H1 (cell line): ENCODE measurements at regions not wholly inside any gene's neighbourhood (a gene's known extent, or its start where the extent isn't known, plus 50 kb on each side); places are given as distances from the start of the nearest gene placed in this dataset.

ENCODE experiments used
- CTCF ChIA-PET: fragments of 300-600 bp; sonication (Branson Sonifier 250); formaldehyde crosslinking; loops from one replicate; lab custom pipeline; 2021; ENCODE audit not compliant: partially characterized antibody; lab: Charles Lee
- POLR2A ChIA-PET: fragments of 300-600 bp; sonication (Branson Sonifier 250); formaldehyde crosslinking; loops from one replicate; lab custom pipeline; 2021; ENCODE audit warnings: inconsistent platforms; ENCODE audit not compliant: partially characterized antibody; lab: Charles Lee
- DNase-seq, 2 experiments: peaks; one replicate each; pipeline versions ENCODE4 v3.0.0 to v3.0.0-alpha.2; 2010 to 2022; ENCODE audit warnings: low spot score in 2 of 2, low read depth in 1 of 2, mixed read lengths in 1 of 2
- FAIRE-seq: peaks from 2 replicates; lab custom pipeline; 2011; peaks lifted over from hg19 to GRCh38; lab: Jason Lieb, UNC
- H2AFZ ChIP-seq: 2 replicates; pipeline ENCODE4 v1.8.1; 2012; ENCODE audit warnings: low read length, inconsistent platforms
- H2AK5ac ChIP-seq: 2 replicates; pipeline ENCODE4 v1.6.1; 2013; ENCODE audit warnings: low read depth, low read length
- H2BK120ac ChIP-seq: replicated peaks from 2 replicates; pipeline ENCODE3; 2013; ENCODE audit warnings: low read depth, low read length, inconsistent platforms
- H2BK12ac ChIP-seq: 2 replicates; pipeline ENCODE4 v1.6.1; 2013; ENCODE audit warnings: low read depth, low read length
- H2BK15ac ChIP-seq: 2 replicates; pipeline ENCODE4 v1.6.1; 2013; ENCODE audit warnings: low read length
- H2BK20ac ChIP-seq: 2 replicates; pipeline ENCODE4 v1.6.1; 2013; ENCODE audit warnings: low read length
- H2BK5ac ChIP-seq: 2 replicates; pipeline ENCODE4 v1.6.1; 2013; ENCODE audit warnings: low read depth, low read length
- H3K14ac ChIP-seq: 2 replicates; pipeline ENCODE4 v1.6.1; 2013; ENCODE audit warnings: inconsistent platforms; ENCODE audit not compliant: insufficient read length
- H3K18ac ChIP-seq: 2 replicates; pipeline ENCODE4 v1.6.1; 2013; ENCODE audit warnings: low read length; ENCODE audit errors: extremely low read depth
- H3K23ac ChIP-seq: 2 replicates; pipeline ENCODE4 v1.6.1; 2013; ENCODE audit warnings: inconsistent platforms; ENCODE audit not compliant: insufficient read length
- H3K23me2 ChIP-seq: 2 replicates; pipeline ENCODE4 v1.6.1; 2013; ENCODE audit warnings: low read depth, low read length
- H3K27ac ChIP-seq: 2 replicates; pipeline ENCODE4 v1.6.1; 2011; ENCODE audit warnings: low read depth, low read length, inconsistent platforms
- H3K27me3 ChIP-seq, 4 experiments: replicated peaks in 1 of 4; 1 replicate in 1 of 4; 2 replicates in 3 of 4; pipeline versions ENCODE4 v1.6.1 to v1.8.1; 2011 to 2013; ENCODE audit warnings: low read length in 3 of 4, mild to moderate bottlenecking in 3 of 4, inconsistent platforms in 2 of 4, mixed read lengths in 2 of 4, moderate library complexity in 1 of 4; ENCODE audit not compliant: control insufficient read depth in 3 of 4, insufficient read depth in 3 of 4; ENCODE audit errors: extremely low read depth in 1 of 4
- H3K36me3 ChIP-seq, 4 experiments: 2 replicates each; pipeline versions ENCODE4 v1.6.1 to v1.8.1; 2011 to 2013; ENCODE audit warnings: mild to moderate bottlenecking in 4 of 4, low read length in 3 of 4, moderate library complexity in 2 of 4, control low read depth in 1 of 4, inconsistent platforms in 1 of 4; ENCODE audit not compliant: insufficient read depth in 4 of 4, control insufficient read depth in 2 of 4
- H3K4ac ChIP-seq: replicated peaks from 2 replicates; pipeline ENCODE3; 2013; ENCODE audit warnings: low read length, low read depth, mixed read lengths, inconsistent platforms; ENCODE audit not compliant: insufficient read length
- H3K4me1 ChIP-seq, 4 experiments: replicated peaks in 1 of 4; 1 replicate in 1 of 4; 2 replicates in 3 of 4; pipeline versions ENCODE4 v1.6.1 to v1.8.1; 2011 to 2013; ENCODE audit warnings: low read length in 3 of 4, inconsistent platforms in 2 of 4, mixed read lengths in 1 of 4; ENCODE audit not compliant: insufficient read depth in 4 of 4, control insufficient read depth in 3 of 4
- H3K4me2 ChIP-seq, 2 experiments: 2 replicates each; pipeline versions ENCODE4 v1.6.1 to v1.8.1; 2011 to 2013; ENCODE audit warnings: low read depth in 2 of 2, low read length in 2 of 2, control low read depth in 1 of 2, inconsistent platforms in 1 of 2, mild to moderate bottlenecking in 1 of 2; ENCODE audit not compliant: insufficient read depth in 1 of 2
- H3K4me3 ChIP-seq, 4 experiments: fragments of 200-600, 300-600 bp in 1 of 4; sonication (generic), shearing (Covaris generic), sonication (Bioruptor Twin) in 1 of 4; 2 replicates each; pipeline versions ENCODE4 v1.5.1 to v1.8.1; 2011 to 2016; ENCODE audit warnings: low read length in 4 of 4, low read depth in 3 of 4, control low read depth in 2 of 4, inconsistent platforms in 2 of 4, mild to moderate bottlenecking in 2 of 4, mixed read lengths in 1 of 4, moderate library complexity in 1 of 4; ENCODE audit not compliant: insufficient read depth in 2 of 4; ENCODE audit errors: extremely low read depth in 1 of 4
- H3K56ac ChIP-seq: replicated peaks from 2 replicates; pipeline ENCODE3; 2013; ENCODE audit warnings: low read depth, mild to moderate bottlenecking, mixed read lengths, low read length, inconsistent platforms; ENCODE audit not compliant: insufficient read length
- H3K79me1 ChIP-seq: 2 replicates; pipeline ENCODE4 v1.6.1; 2013; ENCODE audit warnings: low read depth, low read length, control low read depth
- H3K79me2 ChIP-seq, 2 experiments: 2 replicates each; pipeline versions ENCODE4 v1.6.1 to v1.8.1; 2012 to 2013; ENCODE audit warnings: low read length in 2 of 2, mild to moderate bottlenecking in 2 of 2, inconsistent platforms in 1 of 2; ENCODE audit not compliant: insufficient read depth in 2 of 2, control insufficient read depth in 1 of 2
- H3K9ac ChIP-seq, 4 experiments: replicated peaks in 1 of 4; 1 replicate in 1 of 4; 2 replicates in 3 of 4; pipeline versions ENCODE4 v1.6.1 to v1.8.1; 2011 to 2013; ENCODE audit warnings: low read depth in 3 of 4, low read length in 3 of 4, control low read depth in 2 of 4, mild to moderate bottlenecking in 2 of 4, moderate library complexity in 2 of 4, inconsistent platforms in 1 of 4; ENCODE audit errors: extremely low read depth in 1 of 4
- H3K9me3 ChIP-seq, 2 experiments: 2 replicates each; pipeline versions ENCODE4 v1.6.1 to v1.8.1; 2012 to 2013; ENCODE audit warnings: mild to moderate bottlenecking in 2 of 2, moderate library complexity in 2 of 2, control low read depth in 1 of 2, inconsistent platforms in 1 of 2, low read depth in 1 of 2, low read length in 1 of 2, mixed read lengths in 1 of 2; ENCODE audit not compliant: insufficient read depth in 2 of 2
- H4K20me1 ChIP-seq, 2 experiments: replicated peaks in 1 of 2; 2 replicates each; pipeline versions ENCODE3 to v1.8.1; 2011 to 2013; ENCODE audit warnings: inconsistent platforms in 2 of 2, low read length in 2 of 2, mild to moderate bottlenecking in 1 of 2; ENCODE audit not compliant: insufficient read depth in 2 of 2, control insufficient read depth in 1 of 2
- H4K5ac ChIP-seq: 2 replicates; pipeline ENCODE4 v1.6.1; 2013; ENCODE audit warnings: low read length, low read depth, mixed read lengths, inconsistent platforms; ENCODE audit not compliant: insufficient read length
- H4K8ac ChIP-seq: 2 replicates; pipeline ENCODE4 v1.8.0; 2013; ENCODE audit warnings: mild to moderate bottlenecking, moderate library complexity, low read length, inconsistent platforms; ENCODE audit not compliant: insufficient read depth; ENCODE audit errors: extremely low read depth
- H4K91ac ChIP-seq: replicated peaks from 2 replicates; pipeline ENCODE3; 2013; ENCODE audit warnings: low read length, mixed read lengths, inconsistent platforms; ENCODE audit not compliant: insufficient read length
- ASH2L ChIP-seq: fragments of 200-600, 300-600 bp; sonication (generic); IDR thresholded peaks from one replicate; pipeline ENCODE4 v1.7.1; 2017; ENCODE audit warnings: low read length
- CBX5 ChIP-seq: fragments of 300-800, 300-1000 bp; sonication (generic); IDR thresholded peaks from 2 replicates; pipeline ENCODE4 v1.7.1; 2016; ENCODE audit warnings: antibody characterized with exemption, low read length, low read depth
- CBX8 ChIP-seq: fragments of 300-800, 300-1000 bp; sonication (generic); IDR thresholded peaks from 2 replicates; pipeline ENCODE4 v1.7.1; 2016; ENCODE audit warnings: low read depth, low read length, borderline replicate concordance
- CHD1 ChIP-seq: IDR thresholded peaks from 2 replicates; pipeline ENCODE4 v1.6.1; 2012; ENCODE audit warnings: low read depth, low read length, improper control_type of control experiment
- CHD2 ChIP-seq: IDR thresholded peaks from 2 replicates; pipeline ENCODE4 v1.6.1; 2012; ENCODE audit warnings: low read length, improper control_type of control experiment
- EZH2 ChIP-seq: fragments of 200-600 bp; sonication (generic); IDR thresholded peaks from 2 replicates; pipeline ENCODE4 v1.7.1; 2012; ENCODE audit warnings: low read depth, mild to moderate bottlenecking, moderate library complexity, low read length, inconsistent platforms; ENCODE audit not compliant: severe bottlenecking
- JUND ChIP-seq: IDR thresholded peaks from 2 replicates; pipeline ENCODE4 v1.6.1; 2011; ENCODE audit warnings: mild to moderate bottlenecking, improper control_type of control experiment, low read length
- POLR2AphosphoS5 ChIP-seq: IDR thresholded peaks from 2 replicates; pipeline ENCODE4 v1.6.1; 2011; ENCODE audit warnings: low read depth, low read length
- RAD21 ChIP-seq, 2 experiments: IDR thresholded peaks in 1 of 2; conservative IDR thresholded peaks in 1 of 2; 2 replicates each; pipeline ENCODE4 v1.6.1; 2011; ENCODE audit warnings: low read depth in 2 of 2, low read length in 2 of 2, improper control_type of control experiment in 1 of 2, inconsistent platforms in 1 of 2, mild to moderate bottlenecking in 1 of 2, moderate library complexity in 1 of 2
- SIX5 ChIP-seq: IDR thresholded peaks from 2 replicates; pipeline ENCODE4 v1.6.1; 2011; ENCODE audit warnings: mild to moderate bottlenecking, low read depth, low read length
- SP2 ChIP-seq: IDR thresholded peaks from 2 replicates; pipeline ENCODE4 v1.6.1; 2012; ENCODE audit warnings: mild to moderate bottlenecking, low read length, inconsistent platforms
- SP4 ChIP-seq: IDR thresholded peaks from 2 replicates; pipeline ENCODE4 v1.6.1; 2012; ENCODE audit warnings: low read length, inconsistent platforms
- WGBS, 2 experiments: shearing (Covaris generic) in 1 of 2; methylation state at CpG; one replicate each; pipeline versions ENCODE4 v1.1.6 to v1.1.7; 2013 to 2015; ENCODE audit warnings: low lambda C conversion rate in 2 of 2, mixed read lengths in 2 of 2, inconsistent platforms in 1 of 2, low coverage in 1 of 2, missing lambda C conversion rate in 1 of 2; ENCODE audit not compliant: insufficient replicate concordance in 2 of 2, insufficient coverage in 1 of 2, insufficient read length in 1 of 2; ENCODE audit errors: extremely low coverage in 1 of 2, missing lambda C conversion rate in 1 of 2; 5-methylcytosine and 5-hydroxymethylcytosine counted together
- TF ChIP-seq, protein P1 (sequence below): IDR thresholded peaks from 2 replicates; pipeline ENCODE4 v1.6.1; 2011; ENCODE audit warnings: low read length, improper control_type of control experiment
- TF ChIP-seq, protein P2 (sequence below): IDR thresholded peaks from 2 replicates; pipeline ENCODE4 v1.6.1; 2011; ENCODE audit warnings: low read depth, mild to moderate bottlenecking, low read length; ENCODE audit not compliant: insufficient read depth

DNA sequence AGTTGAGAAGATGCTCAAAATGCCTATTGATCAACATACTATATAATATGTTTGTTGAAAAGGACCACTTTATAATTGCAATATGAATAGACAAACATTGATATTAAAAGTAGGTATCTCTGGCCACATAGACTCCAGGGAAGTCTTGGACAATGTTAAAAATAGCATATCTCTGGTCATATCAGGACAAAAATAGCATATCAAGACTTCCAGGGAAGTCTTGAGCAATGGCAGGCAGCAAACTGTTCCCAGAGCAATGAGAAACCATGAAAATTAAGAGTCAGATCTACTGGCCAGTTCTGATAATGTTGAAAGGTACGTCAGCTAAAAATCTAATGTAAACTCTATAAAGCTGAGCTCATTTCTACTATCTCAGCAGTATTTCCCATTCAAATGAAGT, 1130.3 kb upstream of the CITED2 start:
- H2BK120ac ChIP-seq = no peak overlapping the region
- DNase-seq = no peak
- H4K5ac ChIP-seq = no peak overlapping the region
- H4K91ac ChIP-seq = no peak overlapping the region
- no peak for FAIRE-seq
- CTCF ChIA-PET = no interaction called here
- H3K79me1 ChIP-seq = no peaks in the 10 kb centered on the region
- H3K18ac ChIP-seq = no peak overlapping the region
- H2BK5ac ChIP-seq = no peak overlapping the region
- no peaks in the 10 kb centered on the region for H3K79me2 ChIP-seq
- H2BK12ac ChIP-seq = no peak overlapping the region
- H3K27me3 ChIP-seq = no peaks in the 10 kb centered on the region
- H3K9ac ChIP-seq = no peak overlapping the region
- H3K9me3 ChIP-seq = no peaks in the 10 kb centered on the region
- no peaks in the 10 kb centered on the region for H4K20me1 ChIP-seq
- H3K27ac ChIP-seq = no peak overlapping the region
- H4K8ac ChIP-seq = no peak overlapping the region
- H3K56ac ChIP-seq = no peak overlapping the region
- no peak overlapping the region for H2AK5ac ChIP-seq
- no peak overlapping the region for H3K14ac ChIP-seq
- no peak overlapping the region for H2BK15ac ChIP-seq
- no peaks in the 10 kb centered on the region for H3K4me1 ChIP-seq
- no peaks in the 10 kb centered on the region; a peak in 1 of 8 replicates for H3K36me3 ChIP-seq
- POLR2A ChIA-PET = no interaction called here
- no peaks in the 10 kb centered on the region for H3K23me2 ChIP-seq
- H3K23ac ChIP-seq = no peak overlapping the region
- no peak overlapping the region for H2BK20ac ChIP-seq
- no peak overlapping the region for H2AFZ ChIP-seq
- H3K4me2 ChIP-seq = no peak overlapping the region
- 100% methylated on average over 1 of the region's 1 CpG; no CpG with 5 or more reads in 1 of the 2 experiments for WGBS, 2 experiments
- H3K4ac ChIP-seq = no peak overlapping the region
- no peak overlapping the region for H3K4me3 ChIP-seq
- TF ChIP-seq EZH2 = no peak
- no peak for TF ChIP-seq ASH2L
- TF ChIP-seq, protein P1, sequence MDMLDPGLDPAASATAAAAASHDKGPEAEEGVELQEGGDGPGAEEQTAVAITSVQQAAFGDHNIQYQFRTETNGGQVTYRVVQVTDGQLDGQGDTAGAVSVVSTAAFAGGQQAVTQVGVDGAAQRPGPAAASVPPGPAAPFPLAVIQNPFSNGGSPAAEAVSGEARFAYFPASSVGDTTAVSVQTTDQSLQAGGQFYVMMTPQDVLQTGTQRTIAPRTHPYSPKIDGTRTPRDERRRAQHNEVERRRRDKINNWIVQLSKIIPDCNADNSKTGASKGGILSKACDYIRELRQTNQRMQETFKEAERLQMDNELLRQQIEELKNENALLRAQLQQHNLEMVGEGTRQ = no peak
- no peak for TF ChIP-seq CHD2
- no peak for TF ChIP-seq CHD1
- no peak for TF ChIP-seq SP4
- no peak for TF ChIP-seq POLR2AphosphoS5
- TF ChIP-seq CBX8 = no peak
- no peak for TF ChIP-seq JUND
- TF ChIP-seq CBX5 = no peak
- no peak for TF ChIP-seq SIX5
- no peak for TF ChIP-seq RAD21 (IDR thresholded peaks at IDR 0.05 in 1 of 2, conservative IDR thresholded peaks at IDR 0.05 in 1 of 2; ENCODE audit: low read depth in 2 of 2, low read length in 2 of 2)
- TF ChIP-seq, protein P2, sequence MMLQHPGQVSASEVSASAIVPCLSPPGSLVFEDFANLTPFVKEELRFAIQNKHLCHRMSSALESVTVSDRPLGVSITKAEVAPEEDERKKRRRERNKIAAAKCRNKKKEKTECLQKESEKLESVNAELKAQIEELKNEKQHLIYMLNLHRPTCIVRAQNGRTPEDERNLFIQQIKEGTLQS = no peak
- TF ChIP-seq SP2 = no peak
